ENCODE measurements at regions not wholly inside any gene's neighbourhood (a gene's known extent, or its start where the extent isn't known, plus 50 kb on each side); places are given as distances from the start of the nearest gene placed in this dataset.

DNA sequence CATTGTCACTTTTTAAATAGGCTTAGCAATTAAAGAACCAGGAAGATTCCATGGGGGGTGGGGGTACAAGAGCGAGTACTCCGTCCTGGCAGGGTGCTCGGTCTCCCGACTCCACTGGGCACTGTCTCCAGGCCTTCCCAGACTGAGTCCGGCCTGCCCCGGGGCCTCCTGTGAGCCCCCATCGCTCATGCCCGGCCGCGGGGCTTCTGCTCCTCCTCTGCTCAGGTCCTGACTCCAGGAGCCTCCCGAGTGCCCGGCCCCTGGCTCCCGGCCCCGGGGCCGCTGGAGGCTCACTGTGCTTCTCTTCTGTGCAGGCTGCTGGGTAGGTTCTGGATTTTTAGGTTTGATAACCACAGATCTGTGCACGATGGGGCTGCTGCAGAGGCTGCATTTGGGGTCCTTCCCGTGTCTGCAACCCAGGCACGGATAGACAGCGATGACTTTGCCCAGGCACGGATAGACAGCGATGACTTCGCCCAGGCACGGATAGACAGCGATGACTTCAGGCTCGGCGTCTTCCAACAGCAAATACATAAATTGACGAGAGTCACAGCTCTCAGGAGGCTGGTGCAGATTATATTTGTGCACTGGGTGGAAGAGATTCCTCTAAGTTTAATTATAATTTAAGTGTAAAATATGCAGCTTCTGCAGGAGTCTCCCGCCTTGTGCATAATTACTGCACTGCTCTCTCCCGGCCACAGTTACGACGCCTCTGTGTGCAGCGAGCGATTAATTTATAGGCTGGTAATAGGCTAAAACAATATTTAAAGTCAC lies 74.8 kb upstream of the RXRA start:
- DNase-seq: no peak

DNA sequence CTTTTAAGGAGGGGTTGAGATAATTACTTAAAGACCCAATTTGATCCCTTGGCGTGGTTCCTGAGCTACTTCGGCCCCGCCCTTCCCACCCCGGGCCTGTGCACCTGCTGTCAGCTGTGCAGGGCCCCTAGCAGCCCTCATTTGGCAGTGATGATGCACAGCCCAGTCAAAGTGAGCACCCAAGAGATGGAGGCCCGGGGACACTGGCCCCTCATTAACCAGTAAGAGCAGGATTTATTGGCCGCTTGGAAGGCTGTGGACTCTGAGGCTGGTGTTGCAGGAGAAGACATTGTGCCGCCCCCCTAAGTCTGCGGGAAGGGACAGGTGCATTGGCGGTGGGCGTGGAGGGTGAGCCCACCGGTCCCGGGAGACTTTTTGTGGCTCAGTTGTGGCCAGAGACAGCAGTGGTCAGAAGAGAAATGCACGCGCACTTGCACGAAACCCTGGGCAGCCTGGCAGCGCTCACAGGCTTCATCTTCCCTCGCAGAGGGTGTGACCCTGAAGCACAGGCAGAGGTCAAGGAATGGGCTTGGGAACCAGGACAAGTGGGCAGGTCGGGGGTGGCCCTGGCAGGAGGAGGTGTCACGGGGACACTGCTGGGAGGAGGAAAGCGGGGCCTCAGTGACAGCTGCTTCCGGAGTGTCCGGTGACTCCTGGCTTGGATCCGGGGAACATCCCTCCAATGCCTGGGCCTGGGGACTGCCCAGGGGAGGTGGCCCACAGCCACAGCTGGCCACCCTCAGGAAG lies 74.0 kb upstream of the RXRA start:
- no peak for DNase-seq

DNA sequence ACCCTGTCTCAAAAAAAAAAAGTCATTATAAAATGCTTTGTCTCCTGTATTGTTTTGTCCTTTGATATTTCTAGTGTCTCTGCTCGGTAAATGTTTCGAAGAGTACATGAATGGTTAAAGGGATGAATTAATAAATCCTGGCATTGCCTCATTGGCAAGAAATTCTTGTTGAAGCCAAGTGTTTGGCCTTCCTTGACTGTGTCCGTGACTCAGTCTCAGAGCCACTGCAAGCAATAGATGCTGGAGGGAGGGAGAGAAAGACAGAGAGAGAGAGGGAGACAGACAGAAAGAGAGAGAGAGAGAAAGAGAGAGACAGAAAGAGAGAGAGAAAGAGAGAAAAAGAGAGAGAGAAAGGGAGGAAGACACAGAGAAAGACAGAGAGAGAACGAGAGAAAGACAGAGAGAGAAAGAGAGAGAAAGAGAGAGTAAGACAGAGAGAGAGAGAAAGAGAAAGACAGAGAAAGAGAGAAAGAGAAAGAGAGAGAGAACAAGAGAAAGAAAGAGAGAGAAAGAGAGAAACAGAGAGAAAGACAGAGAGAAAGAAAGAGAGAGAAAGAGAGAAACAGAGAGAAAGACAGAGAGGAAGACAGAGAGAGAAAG lies 72.5 kb upstream of the RXRA start:
- DNase-seq: no peak

DNA sequence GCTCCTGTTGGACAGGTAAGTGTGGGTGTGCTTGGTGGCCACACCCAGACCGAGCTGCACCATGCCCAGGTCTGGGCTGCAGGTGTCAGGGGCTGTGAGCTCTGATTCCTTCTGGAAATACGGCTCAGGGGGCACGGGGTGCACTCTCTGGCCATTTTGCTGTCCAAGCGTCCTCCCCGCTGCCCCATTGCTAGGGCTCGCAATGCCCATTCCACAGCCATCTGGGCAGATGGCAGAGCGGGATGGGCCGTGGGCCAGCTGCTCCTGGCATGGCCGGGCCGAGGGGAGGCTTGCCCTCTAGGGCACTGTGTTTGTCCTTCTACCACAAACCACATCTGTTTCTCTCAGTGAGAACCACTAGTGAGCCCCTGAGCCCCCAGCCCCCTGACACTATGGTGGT lies 67.9 kb upstream of the RXRA start:
- DNase-seq: no peak

DNA sequence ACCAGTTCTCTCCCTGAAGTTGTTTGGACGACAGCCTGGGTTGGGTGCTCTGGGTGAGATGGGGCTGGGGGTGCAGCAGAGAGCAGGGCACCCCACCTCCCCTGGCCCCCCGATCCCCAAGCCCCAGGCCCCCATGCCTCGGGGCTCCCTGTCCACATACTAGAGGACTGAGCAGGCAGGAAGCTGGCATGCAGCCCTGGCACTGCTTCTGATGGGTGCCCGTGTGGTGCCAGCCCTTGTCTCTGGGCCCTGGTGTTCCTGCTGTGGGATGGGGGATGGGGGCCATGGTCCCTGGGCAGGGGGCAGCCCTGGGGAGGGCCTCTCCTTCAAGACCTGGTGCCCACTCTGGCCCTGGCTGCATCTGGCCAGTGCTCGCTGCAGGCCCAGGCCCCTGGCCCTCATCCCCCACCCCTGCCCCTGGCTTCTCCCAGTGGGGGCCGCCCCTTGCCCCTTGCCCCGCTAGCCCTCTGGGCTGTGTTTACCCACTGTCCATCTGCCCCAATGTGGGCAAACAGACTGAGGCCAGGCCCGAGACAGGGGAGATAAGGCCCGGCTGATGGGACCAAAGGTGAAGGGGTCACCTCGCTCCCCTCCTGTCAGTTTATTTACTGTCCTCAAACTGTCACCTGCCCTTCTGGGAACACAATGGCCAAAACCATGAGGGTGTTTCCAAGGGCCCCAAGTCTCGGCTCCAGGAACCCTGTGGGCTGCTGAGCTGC lies 67.3 kb upstream of the RXRA start:
- DNase-seq: no peak

DNA sequence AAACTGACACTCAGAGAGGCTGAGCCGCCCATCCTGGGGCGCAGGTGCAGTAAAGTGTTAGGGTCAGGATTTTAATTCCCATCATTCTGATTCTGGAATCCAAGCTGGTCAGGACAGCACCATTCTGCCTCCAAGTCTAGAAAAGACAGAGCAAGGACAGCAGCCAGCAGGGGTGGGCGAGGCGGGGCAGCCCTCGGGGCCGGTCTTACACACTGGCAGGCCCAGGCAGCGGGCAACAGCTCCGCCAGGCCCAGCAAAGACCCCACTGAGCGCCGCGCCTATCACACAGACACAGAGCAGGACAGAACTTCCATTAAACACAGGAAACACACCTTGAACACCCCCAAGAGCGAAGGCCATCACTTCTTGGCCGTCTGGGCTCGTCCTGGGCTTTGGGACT lies 66.5 kb upstream of the RXRA start:
- DNase-seq: no peak

DNA sequence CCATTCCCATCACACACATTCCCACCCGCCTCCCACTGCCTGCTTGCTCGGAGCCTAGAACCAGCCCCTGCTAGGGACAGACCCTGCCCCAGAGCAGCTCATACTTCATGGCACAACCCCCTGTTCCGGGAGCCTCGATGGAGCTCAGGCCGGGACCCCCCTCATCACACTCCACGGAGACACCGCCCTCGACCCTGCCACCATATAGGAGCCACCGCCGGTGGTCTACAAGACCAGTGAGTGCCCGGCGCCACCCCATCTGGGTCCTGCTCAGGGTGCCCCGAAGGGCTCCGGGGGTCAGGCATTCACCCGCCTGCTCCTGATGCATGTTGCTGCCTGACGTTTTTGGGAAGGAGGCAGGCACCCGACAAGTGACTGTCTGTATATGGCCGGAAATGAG lies 65.5 kb upstream of the RXRA start:
- DNase-seq: no peak

DNA sequence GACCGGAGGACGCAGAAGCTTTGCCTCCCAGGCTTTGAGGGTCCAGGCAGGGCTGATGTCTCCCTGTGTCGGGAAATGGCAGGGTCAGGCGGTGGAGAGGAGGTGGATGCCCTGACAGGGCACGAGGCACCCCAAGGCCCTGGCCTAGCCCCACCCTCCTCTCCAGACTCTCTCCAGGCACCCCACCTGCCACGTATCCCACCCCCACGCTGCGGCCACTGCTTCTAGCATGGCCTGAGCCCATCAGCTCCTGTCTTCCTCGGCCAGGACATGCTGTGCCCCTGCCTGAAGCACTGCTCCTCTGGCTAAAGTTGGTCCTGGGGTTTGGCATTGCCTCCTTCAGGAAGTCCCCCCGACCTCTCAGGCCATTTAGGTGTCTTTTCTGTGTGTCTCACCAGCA lies 64.2 kb upstream of the RXRA start:
- DNase-seq: no peak

DNA sequence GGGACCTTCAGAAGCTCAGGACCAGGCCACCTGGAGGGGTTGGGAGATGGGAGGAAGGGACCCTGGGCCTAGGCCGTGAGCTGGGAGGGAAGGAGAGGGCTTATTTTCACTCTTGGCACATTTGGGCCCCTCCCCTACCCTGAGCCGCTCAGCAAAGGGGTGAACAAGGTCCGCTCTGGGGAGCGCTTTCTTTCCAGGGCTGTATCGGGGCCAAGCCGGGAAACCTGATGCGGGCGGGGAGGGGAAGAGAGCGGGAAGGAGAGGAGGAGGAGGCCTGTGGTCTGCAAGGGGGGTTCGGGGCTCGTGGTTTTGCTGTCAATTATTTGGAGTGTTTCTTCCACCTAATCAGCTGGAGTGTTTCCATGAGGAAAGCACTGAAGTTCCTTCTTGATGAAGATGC lies 62.7 kb upstream of the RXRA start:
- no peak for DNase-seq

DNA sequence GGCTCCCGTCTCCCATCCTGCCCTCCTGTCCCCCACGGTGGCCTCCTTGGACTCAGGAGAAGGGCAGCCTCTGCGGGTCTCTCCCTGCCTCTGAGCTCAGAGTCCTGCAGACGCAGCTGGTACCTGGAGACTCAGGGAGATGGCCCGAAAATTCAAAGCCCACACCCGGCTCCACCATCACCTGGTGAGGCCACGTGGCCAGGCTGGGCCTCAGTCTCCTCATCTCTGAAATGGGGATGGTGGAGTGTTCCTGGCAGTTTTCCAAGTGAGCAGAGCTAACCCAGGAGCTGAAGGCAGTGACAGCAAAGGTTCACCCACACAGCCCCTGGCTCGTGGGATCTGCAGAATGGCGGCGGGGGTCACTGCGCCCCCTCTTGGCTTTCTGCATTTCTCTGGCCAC lies 62.1 kb upstream of the RXRA start:
- no peak for DNase-seq

DNA sequence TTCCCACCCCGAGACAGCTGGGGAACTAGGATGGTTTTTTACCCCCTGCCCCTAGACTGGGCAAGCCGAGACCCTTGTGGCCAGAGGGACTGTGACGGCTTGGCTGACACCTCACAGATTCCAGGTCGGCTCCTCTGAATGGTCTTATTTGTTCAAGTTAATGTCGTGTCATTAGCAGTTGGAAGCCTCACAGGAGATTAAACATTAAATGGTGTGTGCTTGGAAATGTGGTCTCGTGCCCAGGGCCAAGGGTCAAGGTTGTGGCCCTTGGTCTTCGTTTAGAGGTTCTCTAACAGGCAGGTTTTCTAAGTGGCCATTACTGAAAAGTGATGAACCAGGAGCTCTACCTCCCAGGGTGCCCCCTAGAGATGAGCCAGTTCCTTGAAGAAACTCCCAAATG lies 61.2 kb upstream of the RXRA start:
- DNase-seq: no peak

DNA sequence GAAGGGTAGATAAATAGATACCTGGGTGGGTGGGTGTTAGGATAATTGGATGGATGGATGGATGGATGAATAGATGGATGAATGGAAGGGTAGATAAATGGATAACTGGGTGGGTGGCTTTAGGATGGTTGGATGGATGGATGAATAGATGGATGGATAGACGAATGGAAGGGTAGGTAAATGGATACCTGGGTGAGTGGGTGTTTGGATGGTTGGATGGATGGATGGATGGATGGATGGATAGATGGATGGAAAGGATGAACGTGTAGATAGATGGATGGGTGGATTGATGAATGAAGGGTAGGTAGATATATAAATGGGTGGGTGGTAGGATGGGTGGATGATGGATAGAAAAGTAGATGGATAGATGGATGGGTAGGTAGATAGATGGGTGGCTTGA lies 59.8 kb upstream of the RXRA start:
- no peak for DNase-seq

DNA sequence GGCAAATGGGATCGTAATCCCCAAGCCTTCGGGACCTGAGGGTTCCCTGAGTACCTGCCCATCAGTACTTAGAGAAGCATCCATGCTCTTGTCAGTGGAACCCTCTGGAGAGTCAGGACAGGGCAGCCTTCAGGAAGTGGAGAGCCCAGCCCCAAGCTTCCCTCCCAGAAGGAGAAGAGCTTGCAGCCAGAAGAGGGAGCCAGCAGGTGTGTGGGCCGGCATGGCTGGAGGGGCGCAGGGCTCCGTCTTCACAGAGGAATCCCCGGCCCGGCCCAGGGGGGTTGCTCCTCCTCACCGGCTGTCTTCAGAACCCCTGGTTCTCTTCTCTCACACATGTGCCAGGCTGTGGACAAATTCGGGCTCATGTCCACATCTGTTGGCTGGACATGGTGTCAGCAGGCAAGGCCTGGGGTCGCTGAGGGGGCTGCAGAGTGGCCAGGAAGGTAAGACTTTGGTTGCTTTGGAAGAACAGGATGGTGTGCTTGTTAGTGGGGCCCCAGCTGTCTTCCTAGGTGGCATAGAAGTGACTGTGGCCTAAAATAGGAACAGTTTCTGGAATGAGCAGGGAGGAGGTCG lies 58.9 kb upstream of the RXRA start:
- no peak for DNase-seq

DNA sequence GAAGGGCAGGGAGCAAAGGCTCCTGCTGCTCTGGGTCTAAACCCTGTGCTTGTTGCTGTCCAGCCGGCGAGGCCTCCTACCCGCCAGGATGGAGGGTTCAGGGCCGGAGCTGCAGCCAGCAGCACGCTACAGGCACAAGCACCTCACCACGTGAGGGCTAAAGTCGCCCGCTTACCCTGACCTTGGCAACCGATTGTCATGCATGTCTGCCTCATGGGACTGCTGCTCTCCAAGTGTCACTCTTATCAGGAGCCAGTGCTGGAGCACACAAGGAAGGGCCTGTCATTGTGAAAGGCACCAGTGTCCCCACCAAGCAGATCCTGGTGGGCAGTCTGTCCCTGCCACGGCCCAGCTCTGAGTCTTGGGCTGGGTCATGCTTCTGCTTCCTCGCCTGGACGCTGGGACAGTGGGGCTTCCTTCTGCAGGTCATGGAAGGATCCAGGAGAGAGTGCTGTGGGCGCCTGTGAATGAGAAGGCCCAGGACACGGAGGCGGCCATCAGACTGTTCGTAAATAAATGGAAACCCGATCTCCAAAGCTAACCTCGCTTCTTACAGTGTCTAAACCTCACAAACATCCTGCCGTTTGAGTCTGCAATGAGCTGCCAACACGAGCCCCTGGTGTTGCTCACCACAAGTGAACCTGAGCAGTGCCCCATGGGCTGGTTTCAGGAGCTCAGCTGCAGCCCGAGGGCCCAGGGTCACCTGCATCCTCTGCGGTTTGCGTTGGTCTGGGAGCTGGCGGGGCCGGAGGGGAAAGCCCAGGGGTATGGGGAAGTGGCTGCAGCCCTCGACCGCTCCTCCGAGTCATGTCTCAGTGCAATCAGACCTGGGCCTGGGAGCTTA lies 58.2 kb upstream of the RXRA start:
- no peak for DNase-seq

DNA sequence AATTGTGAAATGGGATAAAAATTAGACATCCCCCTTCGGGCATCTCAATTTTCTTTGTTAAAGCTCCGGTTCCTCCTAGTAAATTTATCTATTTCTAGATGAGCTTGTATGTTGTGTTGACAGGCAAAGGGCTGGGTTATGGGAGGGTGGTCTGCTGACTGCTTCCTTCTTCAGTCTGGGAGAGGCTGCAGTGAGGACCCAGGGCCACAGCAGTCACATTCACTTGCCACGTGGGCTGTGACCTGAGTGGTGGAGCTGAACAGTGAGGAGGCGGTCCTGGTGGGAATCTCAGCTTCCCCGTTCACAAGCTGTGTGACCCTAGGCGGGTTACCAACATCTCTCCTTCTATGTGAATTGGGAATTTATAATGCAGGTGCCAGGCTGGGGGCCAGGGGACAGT lies 57.5 kb upstream of the RXRA start:
- DNase-seq: no peak

DNA sequence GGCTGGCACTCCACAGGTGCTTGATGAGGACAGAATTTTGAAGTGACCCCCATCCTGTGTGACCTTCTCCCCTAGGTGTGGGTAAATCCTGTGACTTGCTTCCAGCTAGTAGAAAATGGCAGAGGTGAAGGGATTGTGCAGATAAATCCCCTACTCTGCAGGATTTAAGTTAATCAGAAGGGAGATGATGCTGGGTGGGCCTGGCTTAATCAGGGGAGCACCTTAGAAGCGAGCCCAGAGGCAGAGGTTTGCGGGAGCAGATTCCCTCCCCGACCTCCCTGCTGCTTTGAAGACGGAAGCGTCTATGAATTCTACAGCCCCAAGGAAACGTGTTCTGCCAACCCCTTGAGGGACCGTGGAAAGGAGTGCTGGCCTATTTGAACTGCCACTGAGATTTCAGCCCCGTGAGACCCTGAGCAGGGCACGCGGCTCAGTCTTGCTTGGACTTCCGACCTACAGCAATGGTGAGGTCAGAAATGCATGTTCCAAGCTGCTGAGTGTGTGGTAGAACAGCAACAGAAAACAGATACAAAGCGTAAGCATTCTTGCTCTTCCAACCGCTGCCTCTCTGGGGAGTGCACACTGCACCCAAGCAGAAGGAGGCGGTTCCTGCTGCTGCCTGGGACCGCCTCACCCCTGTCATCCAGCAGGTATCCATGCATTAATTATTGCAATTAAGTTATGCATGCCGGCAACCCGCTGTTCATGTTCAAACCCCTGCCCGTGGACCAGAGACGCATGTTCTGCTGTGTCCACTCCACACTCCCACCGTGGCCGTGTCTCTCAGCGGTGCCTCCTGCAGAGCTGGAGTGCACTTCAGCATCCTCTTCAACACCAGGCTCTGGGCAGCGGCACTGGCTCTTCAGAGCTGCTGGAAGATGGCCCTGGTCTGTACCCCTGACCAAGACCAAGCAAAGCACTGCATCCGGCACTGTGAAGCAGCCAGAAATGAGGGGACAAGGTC lies 54.6 kb upstream of the RXRA start:
- DNase-seq: no peak

DNA sequence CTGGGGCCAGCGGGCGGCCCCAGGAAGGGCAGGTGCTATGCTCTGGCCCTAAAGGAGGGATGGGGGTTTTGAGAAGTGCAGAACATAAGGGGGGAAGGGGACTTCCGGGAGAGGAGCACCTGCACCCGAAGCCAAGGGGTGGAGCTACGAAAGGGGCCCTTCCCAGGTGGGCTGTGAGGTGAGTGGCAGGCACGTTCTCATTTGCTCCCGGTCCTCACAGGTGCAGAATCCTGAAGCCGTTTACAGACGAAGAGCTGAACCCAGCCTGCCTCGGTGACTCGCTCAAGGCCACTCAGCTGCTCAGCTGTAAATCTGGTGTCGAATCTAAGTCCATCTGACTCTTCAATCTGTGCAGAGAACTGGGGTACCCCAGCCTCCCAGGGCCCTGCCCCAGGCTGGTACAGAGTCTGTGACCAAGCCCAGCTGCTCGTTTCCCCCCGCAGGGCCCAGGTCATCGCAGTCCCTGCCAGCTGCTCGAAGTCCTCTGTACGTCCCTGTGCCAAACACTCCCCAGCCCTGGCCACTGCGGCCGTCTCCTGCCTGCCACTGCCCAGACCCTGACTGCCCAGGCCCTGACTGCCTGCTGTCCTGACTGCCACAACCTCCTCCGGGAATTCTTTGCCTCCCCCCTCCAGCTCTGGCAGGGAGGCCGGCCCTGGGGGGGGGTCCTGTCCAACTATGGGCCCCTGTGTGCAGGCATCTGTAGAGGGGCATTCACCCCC lies 53.8 kb upstream of the RXRA start:
- no peak for DNase-seq

DNA sequence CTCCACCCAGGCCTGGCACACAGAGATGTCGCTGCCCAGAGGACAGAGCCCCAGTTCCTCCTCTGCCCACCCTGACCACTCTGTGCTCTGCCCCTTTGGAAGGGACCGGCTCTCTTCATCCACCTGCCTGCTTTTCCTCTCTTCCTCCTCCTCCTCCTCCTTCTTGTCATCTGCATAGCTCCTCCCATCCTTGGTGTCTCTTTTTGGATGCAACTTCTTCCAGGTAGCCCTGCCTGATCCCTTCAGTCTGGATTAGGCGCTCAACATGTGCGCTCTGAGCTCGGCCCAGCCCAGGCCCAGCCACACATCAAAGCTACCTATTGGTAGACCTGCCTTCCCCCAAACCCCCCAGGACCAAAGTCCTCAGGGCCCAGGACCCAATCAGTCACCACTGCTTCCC lies 52.6 kb upstream of the RXRA start:
- no peak for DNase-seq

DNA sequence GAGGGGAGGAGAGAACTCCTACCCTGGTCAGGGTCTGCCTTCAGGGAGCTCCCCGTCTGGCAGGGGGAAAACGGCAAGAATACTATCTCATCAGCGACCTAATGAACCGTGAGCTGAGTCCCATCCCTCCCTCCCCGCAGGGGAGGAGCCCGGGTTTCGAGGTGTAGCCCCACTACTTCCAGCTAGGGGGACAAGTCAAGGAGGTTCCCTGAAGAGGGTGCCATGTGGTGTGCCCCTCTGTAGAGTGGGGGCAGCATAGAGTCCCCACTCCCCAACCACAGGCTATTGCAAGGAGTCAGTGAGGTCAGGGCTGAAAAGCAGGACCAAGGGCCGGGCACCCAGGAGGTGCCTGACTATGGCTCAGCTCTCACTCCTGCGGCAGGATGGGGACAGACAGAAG lies 50.9 kb upstream of the RXRA start:
- no peak for DNase-seq

Measured in activated T-cell treated with anti-CD3 and anti-CD28 coated beads, Interleukin-2, amount 50 U/mL, for 48 hours (primary cell).